Psoas muscle (tissue), 7 donors: ENCODE measurements at regions not wholly inside any gene's neighbourhood (a gene's known extent, or its start where the extent isn't known, plus 50 kb on each side); places are given as distances from the start of the nearest gene placed in this dataset.

Source experiments
- ATAC-seq, 4 donors: fragments of 200-7000 bp; cut with Tn5 transposase; one replicate each; pipeline ENCODE4 v1.9.1; 2020; ENCODE audit warnings: moderate library complexity in 3 of 4, mild to moderate bottlenecking in 2 of 4
- DNase-seq, 2 donors: peaks; one replicate each; pipeline ENCODE4 v3.0.0-alpha.2; 2020
- H3K27ac ChIP-seq: fragments of 200-600 bp; one replicate; pipeline ENCODE4 v1.8.0; 2022
- H3K27me3 ChIP-seq, 3 donors: fragments of 200-600 bp in 1 of 3; one replicate each; pipeline versions ENCODE4 v1.6.1 to v1.8.0; 2013 to 2022; ENCODE audit warnings: low read length in 2 of 3, mild to moderate bottlenecking in 2 of 3, moderate library complexity in 1 of 3; ENCODE audit not compliant: insufficient read depth in 3 of 3
- H3K36me3 ChIP-seq, 2 donors: fragments of 200-600 bp in 1 of 2; one replicate each; pipeline versions ENCODE4 v1.6.1 to v1.8.0; 2013 to 2022; ENCODE audit warnings: low read depth in 1 of 2, mild to moderate bottlenecking in 1 of 2, moderate library complexity in 1 of 2; ENCODE audit not compliant: insufficient read depth in 1 of 2
- H3K4me1 ChIP-seq: fragments of 200-600 bp; one replicate; pipeline ENCODE4 v1.8.0; 2022
- H3K4me3 ChIP-seq: fragments of 200-600 bp; one replicate; pipeline ENCODE4 v1.8.0; 2022; ENCODE audit warnings: mild to moderate bottlenecking
- H3K9me3 ChIP-seq: fragments of 200-600 bp; one replicate; pipeline ENCODE4 v1.8.0; 2022
- WGBS, 3 donors: extraction: QIAGEN DNeasy Blood & Tissue Kit; methylation state at CpG; one replicate each; pipeline versions ENCODE4 v1.1.6 to v1.1.7; 2013; 5-methylcytosine and 5-hydroxymethylcytosine counted together
- intact Hi-C, 2 donors: fragments of 100-400 bp; cut with DNase I; formaldehyde crosslinking; loops; one replicate each; pipeline versions ENCODE4 v1.11.0 to v1.14.2; 2022
- TF ChIP-seq, protein P1 (sequence below): fragments of 200-600 bp; IDR thresholded peaks from one replicate; pipeline ENCODE4 v1.8.0; 2022; ENCODE audit warnings: antibody characterized with exemption
- donor health status: healthy with polysubstance abuse.
- donor health status: DM: no; HTN: no; CAD: no; lungs with moderate emphysema.
- donor health status: Bipolar disorder and iron deficiency.
- donor health status: healthy.
- donor health status: DM: yes; HTN: yes; CAD: no.
- donor health status: DM: no; HTN: no; CAD: no.
- donor health status: DM: yes; HTN: yes; CAD: no.

DNA sequence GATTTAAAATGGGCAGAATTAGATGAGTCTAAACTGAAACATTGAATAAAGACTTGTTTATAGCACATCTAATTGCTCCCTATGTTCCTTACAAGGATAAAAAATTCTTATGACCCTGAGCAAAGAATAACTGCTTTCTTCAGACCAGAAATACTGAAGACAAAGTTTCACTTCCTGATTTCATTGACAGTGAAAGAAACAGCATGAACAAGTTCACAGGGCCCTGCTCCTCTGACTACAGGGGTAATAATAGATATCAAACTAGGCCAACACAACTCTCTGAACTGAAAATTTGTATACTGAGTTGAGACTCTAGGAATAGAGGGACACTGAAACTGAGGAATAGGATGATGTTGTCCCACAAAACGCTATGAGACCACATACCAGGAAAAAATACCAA, 1383.3 kb upstream of the CDH2 start:
- intact Hi-C loops: no loop called here
- ATAC-seq (no peak), DNase-seq (no peak)
- Histone ChIP-seq H3K4me1 (no peaks in the 10 kb centered on the region), H3K36me3 (no peaks in the 10 kb centered on the region), H3K27ac (no peak overlapping the region), H3K27me3 (no peaks in the 10 kb centered on the region), H3K4me3 (no peak overlapping the region), H3K9me3 (no peaks in the 10 kb centered on the region)
- 38 to 56% (median 50%) methylated on average over 1 of the region's 1 CpG for WGBS, 3 donors
- TF ChIP-seq, protein P1, sequence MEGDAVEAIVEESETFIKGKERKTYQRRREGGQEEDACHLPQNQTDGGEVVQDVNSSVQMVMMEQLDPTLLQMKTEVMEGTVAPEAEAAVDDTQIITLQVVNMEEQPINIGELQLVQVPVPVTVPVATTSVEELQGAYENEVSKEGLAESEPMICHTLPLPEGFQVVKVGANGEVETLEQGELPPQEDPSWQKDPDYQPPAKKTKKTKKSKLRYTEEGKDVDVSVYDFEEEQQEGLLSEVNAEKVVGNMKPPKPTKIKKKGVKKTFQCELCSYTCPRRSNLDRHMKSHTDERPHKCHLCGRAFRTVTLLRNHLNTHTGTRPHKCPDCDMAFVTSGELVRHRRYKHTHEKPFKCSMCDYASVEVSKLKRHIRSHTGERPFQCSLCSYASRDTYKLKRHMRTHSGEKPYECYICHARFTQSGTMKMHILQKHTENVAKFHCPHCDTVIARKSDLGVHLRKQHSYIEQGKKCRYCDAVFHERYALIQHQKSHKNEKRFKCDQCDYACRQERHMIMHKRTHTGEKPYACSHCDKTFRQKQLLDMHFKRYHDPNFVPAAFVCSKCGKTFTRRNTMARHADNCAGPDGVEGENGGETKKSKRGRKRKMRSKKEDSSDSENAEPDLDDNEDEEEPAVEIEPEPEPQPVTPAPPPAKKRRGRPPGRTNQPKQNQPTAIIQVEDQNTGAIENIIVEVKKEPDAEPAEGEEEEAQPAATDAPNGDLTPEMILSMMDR: no peak

DNA sequence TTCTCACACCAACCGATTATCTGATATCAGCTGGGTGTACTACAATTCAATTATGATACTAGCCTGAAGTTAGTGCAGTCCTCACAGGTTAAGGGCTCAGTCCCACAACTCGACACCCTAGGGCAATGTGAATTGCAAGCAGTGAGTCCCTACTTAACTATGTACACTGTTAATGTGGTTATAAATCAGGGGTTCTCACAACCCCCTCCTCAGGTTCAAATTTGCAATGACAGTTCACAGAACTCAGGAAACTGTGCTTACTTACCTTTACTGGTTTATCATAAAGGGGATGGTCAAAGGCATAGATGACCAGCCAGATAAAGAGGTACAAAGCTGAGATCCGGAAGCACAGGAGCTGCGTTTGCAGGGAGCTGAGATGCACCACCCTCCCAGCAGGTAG, 1379.1 kb upstream of the CDH2 start:
- 66 to 73% (median 70%) methylated on average over 4 of the region's 4 CpGs for WGBS, 3 donors
- H3K4me3 ChIP-seq: no peak overlapping the region
- TF ChIP-seq, protein P1: no peak
- H3K27me3 ChIP-seq: no peaks in the 10 kb centered on the region
- no peaks in the 10 kb centered on the region for H3K4me1 ChIP-seq
- intact Hi-C loops: no loop called here
- no peaks in the 10 kb centered on the region for H3K9me3 ChIP-seq
- no peaks in the 10 kb centered on the region for H3K36me3 ChIP-seq
- no peak for DNase-seq
- no peak for ATAC-seq
- no peak overlapping the region for H3K27ac ChIP-seq

DNA sequence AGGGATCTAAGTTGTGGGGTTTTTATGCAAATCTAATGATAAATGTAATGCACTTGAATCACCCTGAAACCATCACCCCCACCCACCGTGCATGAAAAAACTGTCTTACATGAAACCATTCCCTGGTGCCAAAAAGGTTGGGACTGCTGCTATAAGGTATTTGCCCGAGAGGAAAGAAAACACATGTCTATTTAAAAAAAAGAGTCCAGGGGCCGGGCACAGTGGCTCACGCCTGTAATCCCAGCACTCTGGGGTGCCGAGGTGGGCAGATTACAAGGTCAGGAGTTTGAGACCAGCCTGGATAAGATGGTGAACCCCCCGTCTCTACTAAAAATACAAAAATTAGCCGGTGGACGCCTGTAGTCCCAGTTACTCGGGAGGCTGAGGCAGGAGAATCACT, 1372.8 kb upstream of the CDH2 start:
- TF ChIP-seq, protein P1: no peak
- Histone ChIP-seq H3K4me1 (no peaks in the 10 kb centered on the region), H3K27ac (no peak overlapping the region), H3K9me3 (no peaks in the 10 kb centered on the region), H3K36me3 (no peaks in the 10 kb centered on the region), H3K4me3 (no peak overlapping the region), H3K27me3 (no peaks in the 10 kb centered on the region)
- DNase-seq (no peak), ATAC-seq (no peak)
- WGBS, 3 donors: 87 to 91% (median 87%) methylated on average over 9 of the region's 9 CpGs
- intact Hi-C loops: no loop called here

DNA sequence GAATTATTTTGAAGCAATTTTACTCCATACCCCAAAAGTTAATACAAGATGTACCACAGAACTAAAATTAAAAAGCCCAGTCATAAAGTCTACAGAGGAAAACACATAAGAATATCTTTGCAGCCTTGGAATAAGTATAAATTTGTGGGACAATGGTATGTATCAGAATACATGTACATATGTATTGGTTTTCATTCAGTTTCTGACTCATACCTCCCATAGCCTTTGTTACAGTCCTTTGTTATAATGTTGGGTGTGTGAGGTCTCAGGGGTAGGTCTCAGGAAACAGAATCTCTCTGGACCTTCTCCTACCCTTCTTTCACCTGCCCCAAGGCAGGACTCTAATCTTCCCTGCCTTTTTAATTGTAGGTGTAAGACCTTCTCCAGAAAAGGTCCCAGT, 1370.7 kb upstream of the CDH2 start:
- Histone ChIP-seq H3K4me1 (no peaks in the 10 kb centered on the region), H3K4me3 (no peak overlapping the region), H3K27me3 (no peaks in the 10 kb centered on the region), H3K36me3 (no peaks in the 10 kb centered on the region), H3K9me3 (no peaks in the 10 kb centered on the region), H3K27ac (no peak overlapping the region)
- no peak for DNase-seq
- TF ChIP-seq, protein P1: no peak
- ATAC-seq: no peak
- intact Hi-C loops: no loop called here

- DNase-seq (no peak), ATAC-seq (no peak)
- 61 to 73% (median 71%) methylated on average over 2 of the region's 2 CpGs for WGBS, 3 donors
- intact Hi-C loops: no loop called here
- H3K27ac ChIP-seq: no peak overlapping the region
- TF ChIP-seq, protein P1: no peak
- H3K9me3 ChIP-seq: no peaks in the 10 kb centered on the region
- H3K4me3 ChIP-seq: no peak overlapping the region
- no peaks in the 10 kb centered on the region for H3K36me3 ChIP-seq
- no peaks in the 10 kb centered on the region for H3K4me1 ChIP-seq
- no peaks in the 10 kb centered on the region for H3K27me3 ChIP-seq
Observed at GRCh38 chr18:29540548-29540947, 1363.6 kb upstream of the CDH2 start.
